Activated T-helper 1 cell treated with Interleukin-2 at 50 U/mL for 16 hours (primary cell): ENCODE measurements at regions not wholly inside any gene's neighbourhood (a gene's known extent, or its start where the extent isn't known, plus 50 kb on each side); places are given as distances from the start of the nearest gene placed in this dataset.
"Not testable (repeated sequence)": the region's sequence is repeated elsewhere in the genome, so short reads cannot be mapped to it uniquely, and the experiment has no call there.

Source experiments
- DNase-seq: peaks from one replicate; pipeline ENCODE4 v3.0.0-alpha.2; 2020; ENCODE audit warnings: low read depth

GRCh38 chr17:43315858-43316521 lies 82.2 kb upstream of the RNU2-1 start:
- no peak for DNase-seq

GRCh38 chr17:43315369-43315768 lies 81.6 kb upstream of the RNU2-1 start:
- no peak for DNase-seq

GRCh38 chr17:43314611-43315011 lies 80.8 kb upstream of the RNU2-1 start:
- no peak for DNase-seq

GRCh38 chr17:43312011-43312410 lies 78.2 kb upstream of the RNU2-1 start:
- no peak for DNase-seq

- DNase-seq = no peak
Observed at GRCh38 chr17:43309505-43310332, 75.9 kb upstream of the RNU2-1 start.

- no peak for DNase-seq
Observed at GRCh38 chr17:43308999-43309398, 75.2 kb upstream of the RNU2-1 start.

- DNase-seq = not testable (repeated sequence)
Observed at GRCh38 chr17:43304792-43305191, 71.0 kb upstream of the RNU2-1 start.

- DNase-seq = not testable (repeated sequence)
Observed at GRCh38 chr17:43303049-43303448, 69.3 kb upstream of the RNU2-1 start.

GRCh38 chr17:43299300-43300076 lies 65.7 kb upstream of the RNU2-1 start:
- DNase-seq = not testable (repeated sequence)

- DNase-seq = not testable (repeated sequence)
Observed at GRCh38 chr17:43289670-43290069, 55.9 kb upstream of the RNU2-1 start.

- not testable (repeated sequence) for DNase-seq
Observed at GRCh38 chr17:43283606-43284005, 49.8 kb upstream of the RNU2-1 start.
